WTC11 (cell line): ENCODE measurements at regions not wholly inside any gene's neighbourhood (a gene's known extent, or its start where the extent isn't known, plus 50 kb on each side); places are given as distances from the start of the nearest gene placed in this dataset.

Source experiments
- ATAC-seq: fragments of 200-7000 bp; cut with Tn5 transposase; 2 replicates; pipeline ENCODE4 v1.10.0; 2021; ENCODE audit warnings: mild to moderate bottlenecking, moderate library complexity
- CTCF ChIA-PET: fragments of 300-600 bp; sonication (Branson Sonifier 250); formaldehyde crosslinking; loops from one replicate; lab custom pipeline; 2021; ENCODE audit warnings: antibody characterized with exemption; lab: Charles Lee
- POLR2A ChIA-PET: fragments of 350-600 bp; sonication (Branson Sonifier 250); formaldehyde crosslinking; loops from one replicate; lab custom pipeline; 2021; ENCODE audit warnings: antibody characterized with exemption; lab: Charles Lee
- DNase-seq: peaks from one replicate; pipeline ENCODE4 v3.0.0; 2021; ENCODE audit warnings: low spot score
- H3K27ac Mint-ChIP-seq: 2 replicates; pipeline ENCODE4 v1.8.0; 2021; ENCODE audit warnings: mixed read lengths
- H3K27me3 Mint-ChIP-seq: 2 replicates; pipeline ENCODE4 v1.8.0; 2021; ENCODE audit warnings: low read depth, mild to moderate bottlenecking, moderate library complexity, mixed read lengths
- H3K36me3 Mint-ChIP-seq: 2 replicates; pipeline ENCODE4 v1.8.0; 2021; ENCODE audit warnings: mixed read lengths
- H3K4me1 Mint-ChIP-seq: 2 replicates; pipeline ENCODE4 v1.8.0; 2022; ENCODE audit warnings: mixed read lengths
- H3K4me3 Mint-ChIP-seq: 2 replicates; pipeline ENCODE4 v1.8.0; 2021; ENCODE audit warnings: mild to moderate bottlenecking, moderate library complexity, mixed read lengths
- H3K9me3 Mint-ChIP-seq: 2 replicates; pipeline ENCODE4 v1.8.0; 2021; ENCODE audit warnings: mixed read lengths
- AR ChIP-seq: fragments of 250-450 bp; sonication (Bioruptor Pico); IDR thresholded peaks from 2 replicates; pipeline ENCODE4 v1.9.0; 2021; ENCODE audit warnings: mild to moderate bottlenecking
- FOXJ3 ChIP-seq: sonication (generic); formaldehyde crosslinking; IDR thresholded peaks from 2 replicates; pipeline ENCODE4 v1.9.0; 2021; ENCODE audit warnings: missing genetic modification reagents, mild to moderate bottlenecking, borderline replicate concordance
- FOXK1 ChIP-seq: sonication (generic); formaldehyde crosslinking; IDR thresholded peaks from 2 replicates; pipeline ENCODE4 v1.8.0; 2022; ENCODE audit warnings: mild to moderate bottlenecking, moderate library complexity, missing genetic modification reagents
- FOXP1 ChIP-seq: sonication (generic); formaldehyde crosslinking; IDR thresholded peaks from 2 replicates; pipeline ENCODE4 v1.8.0; 2022; ENCODE audit warnings: missing genetic modification reagents, mild to moderate bottlenecking, moderate library complexity, borderline replicate concordance
- HMGA2 ChIP-seq: fragments of 250-450 bp; sonication (Bioruptor Pico); IDR thresholded peaks from 2 replicates; pipeline ENCODE4 v1.4.0; 2021; ENCODE audit warnings: mild to moderate bottlenecking, moderate library complexity
- HMGXB4 ChIP-seq: sonication (generic); formaldehyde crosslinking; IDR thresholded peaks from 2 replicates; pipeline ENCODE4 v1.8.1; 2023; ENCODE audit warnings: mild to moderate bottlenecking, moderate library complexity, missing genetic modification reagents
- IRF2 ChIP-seq: sonication (generic); formaldehyde crosslinking; IDR thresholded peaks from 2 replicates; pipeline ENCODE4 v1.8.0; 2022; ENCODE audit warnings: low read depth, missing genetic modification reagents, borderline replicate concordance
- SMAD4 ChIP-seq: sonication (generic); formaldehyde crosslinking; IDR thresholded peaks from 2 replicates; pipeline ENCODE4 v1.8.0; 2022; ENCODE audit warnings: mild to moderate bottlenecking, missing genetic modification reagents
- STAT6 ChIP-seq: sonication (generic); formaldehyde crosslinking; conservative IDR thresholded peaks from 2 replicates; pipeline ENCODE4 v1.8.1; 2023; ENCODE audit warnings: mild to moderate bottlenecking, low read depth, missing genetic modification reagents, moderate library complexity
- USF1 ChIP-seq: sonication (generic); formaldehyde crosslinking; IDR thresholded peaks from 2 replicates; pipeline ENCODE4 v1.8.0; 2022; ENCODE audit warnings: mild to moderate bottlenecking, missing genetic modification reagents
- ZNF219 ChIP-seq: sonication (generic); formaldehyde crosslinking; IDR thresholded peaks from 2 replicates; pipeline ENCODE4 v1.8.0; 2023; ENCODE audit warnings: missing genetic modification reagents, mild to moderate bottlenecking, borderline replicate concordance
- ZNF396 ChIP-seq: fragments of 250-450 bp; sonication (Bioruptor Pico); IDR thresholded peaks from 2 replicates; pipeline ENCODE4 v1.8.0; 2021; ENCODE audit warnings: mild to moderate bottlenecking, moderate library complexity, borderline replicate concordance
- ZNF423 ChIP-seq: fragments of 250-450 bp; sonication (Bioruptor Pico); IDR thresholded peaks from 2 replicates; pipeline ENCODE4 v2.1.2; 2022; ENCODE audit warnings: mild to moderate bottlenecking, moderate library complexity
- TF ChIP-seq, protein P1 (sequence below): sonication (generic); formaldehyde crosslinking; IDR thresholded peaks from 2 replicates; pipeline ENCODE4 v1.8.0; 2022; ENCODE audit warnings: missing genetic modification reagents
- TF ChIP-seq, protein P2 (sequence below): sonication (generic); formaldehyde crosslinking; IDR thresholded peaks from 2 replicates; pipeline ENCODE4 v1.8.1; 2022; ENCODE audit warnings: low read depth, mild to moderate bottlenecking, moderate library complexity, missing genetic modification reagents, borderline replicate concordance
- TF ChIP-seq, protein P3 (sequence below): sonication (generic); formaldehyde crosslinking; IDR thresholded peaks from 2 replicates; pipeline ENCODE4 v1.8.0; 2023; ENCODE audit warnings: missing genetic modification reagents, mild to moderate bottlenecking, borderline replicate concordance
- TF ChIP-seq, protein P4 (sequence below): fragments of 200-600 bp; IDR thresholded peaks from 2 replicates; pipeline ENCODE4 v1.8.0; 2022; ENCODE audit warnings: antibody characterized with exemption

DNA sequence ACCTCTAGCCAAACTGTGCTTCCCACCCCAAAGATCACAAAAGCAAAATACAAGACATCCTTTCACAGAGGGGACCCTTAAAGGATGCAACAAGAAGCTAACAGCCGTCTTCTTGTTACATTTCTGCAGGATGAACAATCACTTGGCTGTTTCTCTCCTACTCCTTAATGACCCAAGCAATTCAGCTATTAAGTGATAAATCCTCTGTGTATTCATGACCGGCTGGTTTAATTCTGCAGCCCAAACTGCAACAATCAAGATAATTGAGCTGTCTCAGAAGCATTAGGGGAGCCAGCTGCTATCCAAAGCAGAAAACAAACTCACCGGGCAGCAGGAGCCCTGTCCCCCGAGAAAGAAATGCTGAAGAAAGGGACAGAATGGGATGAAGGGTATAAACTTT, 85.9 kb upstream of the ACSL4 start:
- Mint-ChIP-seq H3K4me3 (no peak overlapping the region), H3K27me3 (no peaks in the 10 kb centered on the region; the same call in 1 of the 2 replicates), H3K4me1 (peaks cover 18% of the 10 kb centered on the region), H3K36me3 (no peaks in the 10 kb centered on the region), H3K27ac (no peak overlapping the region), H3K9me3 (no peaks in the 10 kb centered on the region)
- DNase-seq (no peak), ATAC-seq (no peak)
- POLR2A ChIA-PET = no interaction called here
- CTCF ChIA-PET = interaction anchor here (0.6 to 1.1 kb wide), 3 partner anchors 29 to 328 kb away, joined by 3 read pairs; no protein-coding TSS in a partner anchor
- TF ChIP-seq FOXJ3 (CRISPR knock-in tag) = no peak
- TF ChIP-seq, protein P1, sequence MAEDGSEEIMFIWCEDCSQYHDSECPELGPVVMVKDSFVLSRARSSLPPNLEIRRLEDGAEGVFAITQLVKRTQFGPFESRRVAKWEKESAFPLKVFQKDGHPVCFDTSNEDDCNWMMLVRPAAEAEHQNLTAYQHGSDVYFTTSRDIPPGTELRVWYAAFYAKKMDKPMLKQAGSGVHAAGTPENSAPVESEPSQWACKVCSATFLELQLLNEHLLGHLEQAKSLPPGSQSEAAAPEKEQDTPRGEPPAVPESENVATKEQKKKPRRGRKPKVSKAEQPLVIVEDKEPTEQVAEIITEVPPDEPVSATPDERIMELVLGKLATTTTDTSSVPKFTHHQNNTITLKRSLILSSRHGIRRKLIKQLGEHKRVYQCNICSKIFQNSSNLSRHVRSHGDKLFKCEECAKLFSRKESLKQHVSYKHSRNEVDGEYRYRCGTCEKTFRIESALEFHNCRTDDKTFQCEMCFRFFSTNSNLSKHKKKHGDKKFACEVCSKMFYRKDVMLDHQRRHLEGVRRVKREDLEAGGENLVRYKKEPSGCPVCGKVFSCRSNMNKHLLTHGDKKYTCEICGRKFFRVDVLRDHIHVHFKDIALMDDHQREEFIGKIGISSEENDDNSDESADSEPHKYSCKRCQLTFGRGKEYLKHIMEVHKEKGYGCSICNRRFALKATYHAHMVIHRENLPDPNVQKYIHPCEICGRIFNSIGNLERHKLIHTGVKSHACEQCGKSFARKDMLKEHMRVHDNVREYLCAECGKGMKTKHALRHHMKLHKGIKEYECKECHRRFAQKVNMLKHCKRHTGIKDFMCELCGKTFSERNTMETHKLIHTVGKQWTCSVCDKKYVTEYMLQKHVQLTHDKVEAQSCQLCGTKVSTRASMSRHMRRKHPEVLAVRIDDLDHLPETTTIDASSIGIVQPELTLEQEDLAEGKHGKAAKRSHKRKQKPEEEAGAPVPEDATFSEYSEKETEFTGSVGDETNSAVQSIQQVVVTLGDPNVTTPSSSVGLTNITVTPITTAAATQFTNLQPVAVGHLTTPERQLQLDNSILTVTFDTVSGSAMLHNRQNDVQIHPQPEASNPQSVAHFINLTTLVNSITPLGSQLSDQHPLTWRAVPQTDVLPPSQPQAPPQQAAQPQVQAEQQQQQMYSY (CRISPR knock-in tag) = no peak
- no peak for TF ChIP-seq ZNF423 (CRISPR knock-in tag)
- TF ChIP-seq, protein P2, sequence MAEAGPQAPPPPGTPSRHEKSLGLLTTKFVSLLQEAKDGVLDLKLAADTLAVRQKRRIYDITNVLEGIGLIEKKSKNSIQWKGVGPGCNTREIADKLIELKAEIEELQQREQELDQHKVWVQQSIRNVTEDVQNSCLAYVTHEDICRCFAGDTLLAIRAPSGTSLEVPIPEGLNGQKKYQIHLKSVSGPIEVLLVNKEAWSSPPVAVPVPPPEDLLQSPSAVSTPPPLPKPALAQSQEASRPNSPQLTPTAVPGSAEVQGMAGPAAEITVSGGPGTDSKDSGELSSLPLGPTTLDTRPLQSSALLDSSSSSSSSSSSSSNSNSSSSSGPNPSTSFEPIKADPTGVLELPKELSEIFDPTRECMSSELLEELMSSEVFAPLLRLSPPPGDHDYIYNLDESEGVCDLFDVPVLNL = no peak
- TF ChIP-seq ZNF219 (CRISPR knock-in tag) = no peak
- no peak for TF ChIP-seq STAT6 (CRISPR knock-in tag)
- TF ChIP-seq, protein P3, sequence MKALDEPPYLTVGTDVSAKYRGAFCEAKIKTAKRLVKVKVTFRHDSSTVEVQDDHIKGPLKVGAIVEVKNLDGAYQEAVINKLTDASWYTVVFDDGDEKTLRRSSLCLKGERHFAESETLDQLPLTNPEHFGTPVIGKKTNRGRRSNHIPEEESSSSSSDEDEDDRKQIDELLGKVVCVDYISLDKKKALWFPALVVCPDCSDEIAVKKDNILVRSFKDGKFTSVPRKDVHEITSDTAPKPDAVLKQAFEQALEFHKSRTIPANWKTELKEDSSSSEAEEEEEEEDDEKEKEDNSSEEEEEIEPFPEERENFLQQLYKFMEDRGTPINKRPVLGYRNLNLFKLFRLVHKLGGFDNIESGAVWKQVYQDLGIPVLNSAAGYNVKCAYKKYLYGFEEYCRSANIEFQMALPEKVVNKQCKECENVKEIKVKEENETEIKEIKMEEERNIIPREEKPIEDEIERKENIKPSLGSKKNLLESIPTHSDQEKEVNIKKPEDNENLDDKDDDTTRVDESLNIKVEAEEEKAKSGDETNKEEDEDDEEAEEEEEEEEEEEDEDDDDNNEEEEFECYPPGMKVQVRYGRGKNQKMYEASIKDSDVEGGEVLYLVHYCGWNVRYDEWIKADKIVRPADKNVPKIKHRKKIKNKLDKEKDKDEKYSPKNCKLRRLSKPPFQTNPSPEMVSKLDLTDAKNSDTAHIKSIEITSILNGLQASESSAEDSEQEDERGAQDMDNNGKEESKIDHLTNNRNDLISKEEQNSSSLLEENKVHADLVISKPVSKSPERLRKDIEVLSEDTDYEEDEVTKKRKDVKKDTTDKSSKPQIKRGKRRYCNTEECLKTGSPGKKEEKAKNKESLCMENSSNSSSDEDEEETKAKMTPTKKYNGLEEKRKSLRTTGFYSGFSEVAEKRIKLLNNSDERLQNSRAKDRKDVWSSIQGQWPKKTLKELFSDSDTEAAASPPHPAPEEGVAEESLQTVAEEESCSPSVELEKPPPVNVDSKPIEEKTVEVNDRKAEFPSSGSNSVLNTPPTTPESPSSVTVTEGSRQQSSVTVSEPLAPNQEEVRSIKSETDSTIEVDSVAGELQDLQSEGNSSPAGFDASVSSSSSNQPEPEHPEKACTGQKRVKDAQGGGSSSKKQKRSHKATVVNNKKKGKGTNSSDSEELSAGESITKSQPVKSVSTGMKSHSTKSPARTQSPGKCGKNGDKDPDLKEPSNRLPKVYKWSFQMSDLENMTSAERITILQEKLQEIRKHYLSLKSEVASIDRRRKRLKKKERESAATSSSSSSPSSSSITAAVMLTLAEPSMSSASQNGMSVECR (CRISPR knock-in tag) = no peak
- no peak for TF ChIP-seq IRF2
- TF ChIP-seq HMGXB4 (CRISPR knock-in tag) = no peak
- TF ChIP-seq FOXK1 = no peak
- TF ChIP-seq HMGA2 (CRISPR knock-in tag) = no peak
- no peak for TF ChIP-seq FOXP1 (CRISPR knock-in tag)
- no peak for TF ChIP-seq SMAD4 (CRISPR knock-in tag)
- no peak for TF ChIP-seq AR (CRISPR knock-in tag)
- TF ChIP-seq, protein P4, sequence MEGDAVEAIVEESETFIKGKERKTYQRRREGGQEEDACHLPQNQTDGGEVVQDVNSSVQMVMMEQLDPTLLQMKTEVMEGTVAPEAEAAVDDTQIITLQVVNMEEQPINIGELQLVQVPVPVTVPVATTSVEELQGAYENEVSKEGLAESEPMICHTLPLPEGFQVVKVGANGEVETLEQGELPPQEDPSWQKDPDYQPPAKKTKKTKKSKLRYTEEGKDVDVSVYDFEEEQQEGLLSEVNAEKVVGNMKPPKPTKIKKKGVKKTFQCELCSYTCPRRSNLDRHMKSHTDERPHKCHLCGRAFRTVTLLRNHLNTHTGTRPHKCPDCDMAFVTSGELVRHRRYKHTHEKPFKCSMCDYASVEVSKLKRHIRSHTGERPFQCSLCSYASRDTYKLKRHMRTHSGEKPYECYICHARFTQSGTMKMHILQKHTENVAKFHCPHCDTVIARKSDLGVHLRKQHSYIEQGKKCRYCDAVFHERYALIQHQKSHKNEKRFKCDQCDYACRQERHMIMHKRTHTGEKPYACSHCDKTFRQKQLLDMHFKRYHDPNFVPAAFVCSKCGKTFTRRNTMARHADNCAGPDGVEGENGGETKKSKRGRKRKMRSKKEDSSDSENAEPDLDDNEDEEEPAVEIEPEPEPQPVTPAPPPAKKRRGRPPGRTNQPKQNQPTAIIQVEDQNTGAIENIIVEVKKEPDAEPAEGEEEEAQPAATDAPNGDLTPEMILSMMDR = no peak
- TF ChIP-seq ZNF396 (CRISPR knock-in tag) = no peak
- TF ChIP-seq USF1 (CRISPR knock-in tag) = no peak
